Pancreas (tissue), 10 donors: ENCODE measurements at regions not wholly inside any gene's neighbourhood (a gene's known extent, or its start where the extent isn't known, plus 50 kb on each side); places are given as distances from the start of the nearest gene placed in this dataset.

Source experiments
- ATAC-seq, 4 donors: fragments of 200-7000 bp; cut with Tn5 transposase; one replicate each; pipeline versions ENCODE4 v1.8.0 to v1.9.1; 2020; ENCODE audit warnings: mild to moderate bottlenecking in 4 of 4, moderate library complexity in 4 of 4
- DNase-seq, 6 donors: peaks; one replicate each; pipeline ENCODE4 v3.0.0-alpha.2; 2020
- FAIRE-seq: peaks from 2 replicates; lab custom pipeline; 2012; peaks lifted over from hg19 to GRCh38; lab: Jason Lieb, UNC
- H3K27ac ChIP-seq, 4 donors: fragments of 200-600 bp; sonication (generic); 1 replicate in 3 of 4; 2 replicates in 1 of 4; pipeline versions ENCODE4 v1.5.0 to v1.8.0; 2020
- H3K27me3 ChIP-seq, 4 donors: fragments of 200-600 bp; one replicate each; pipeline ENCODE4 v1.8.0; 2021
- H3K36me3 ChIP-seq, 3 donors: fragments of 200-600 bp; sonication (generic) in 1 of 3; one replicate each; pipeline versions ENCODE4 v1.5.0 to v1.8.0; 2020 to 2021
- H3K4me1 ChIP-seq, 3 donors: fragments of 200-600 bp; one replicate each; pipeline ENCODE4 v1.8.0; 2021
- H3K4me3 ChIP-seq, 4 donors: fragments of 200-600 bp; sonication (generic) in 2 of 4; one replicate each; pipeline versions ENCODE4 v1.5.0 to v1.8.0; 2020 to 2021
- H3K9me3 ChIP-seq, 4 donors: fragments of 200-600 bp; one replicate each; pipeline ENCODE4 v1.8.0; 2021
- WGBS, 2 donors: extraction: QIAGEN DNeasy Blood & Tissue Kit; methylation state at CpG; one replicate each; pipeline ENCODE4 v1.1.7; 2013; 5-methylcytosine and 5-hydroxymethylcytosine counted together
- intact Hi-C, 3 donors: fragments of 100-400 bp; cut with DNase I; formaldehyde crosslinking; loops; one replicate each; pipeline versions ENCODE4 v1.11.1 to v1.14.2; 2022
- TF ChIP-seq, protein P1 (sequence below), 4 donors: fragments of 200-600 bp; sonication (generic) in 3 of 4; IDR thresholded peaks; one replicate each; pipeline versions ENCODE4 v1.5.0 to v1.8.0; 2021; ENCODE audit warnings: antibody characterized with exemption in 4 of 4
- donor health status: healthy with polysubstance abuse.
- donor health status: DM: no; HTN: no; CAD: no; lungs with moderate emphysema.
- donor health status: DM: no; HTN: no; CAD: no.
- donor health status: control.
- donor health status: control.
- donor health status: Bipolar disorder and iron deficiency.
- donor health status: DM: yes; HTN: yes; CAD: no.
- donor health status: DM: no; HTN: no; CAD: no.
- donor health status: DM: no; HTN: no; CAD: no.
- donor health status: DM: yes; HTN: yes; CAD: no.

DNA sequence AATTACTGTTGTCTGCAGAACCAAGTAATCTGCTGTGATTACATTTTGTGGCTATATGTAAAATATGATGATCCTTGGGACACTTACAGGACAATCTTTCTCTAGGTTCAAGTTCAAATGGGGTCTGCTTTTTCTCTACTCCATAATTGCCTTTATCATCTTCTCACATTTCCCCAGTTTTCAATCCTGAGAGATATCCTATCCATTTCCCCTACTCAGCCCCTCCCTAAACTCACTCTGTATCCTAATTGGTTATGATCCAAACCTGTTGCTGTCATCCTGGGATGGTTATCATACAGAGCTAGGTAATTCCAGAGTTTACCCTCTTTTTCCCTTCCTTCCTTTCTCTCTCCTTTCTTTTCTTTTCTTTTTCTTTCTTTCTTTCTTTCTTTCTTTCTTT lies 100.5 kb upstream of the ELAC2 start:
- Histone ChIP-seq H3K4me3 (no peak overlapping the region), H3K27ac (no peak overlapping the region), H3K9me3 (no peaks in the 10 kb centered on the region), H3K36me3 (no peaks in the 10 kb centered on the region), H3K27me3 (no peaks in the 10 kb centered on the region), H3K4me1 (no peaks in the 10 kb centered on the region)
- TF ChIP-seq, protein P1, sequence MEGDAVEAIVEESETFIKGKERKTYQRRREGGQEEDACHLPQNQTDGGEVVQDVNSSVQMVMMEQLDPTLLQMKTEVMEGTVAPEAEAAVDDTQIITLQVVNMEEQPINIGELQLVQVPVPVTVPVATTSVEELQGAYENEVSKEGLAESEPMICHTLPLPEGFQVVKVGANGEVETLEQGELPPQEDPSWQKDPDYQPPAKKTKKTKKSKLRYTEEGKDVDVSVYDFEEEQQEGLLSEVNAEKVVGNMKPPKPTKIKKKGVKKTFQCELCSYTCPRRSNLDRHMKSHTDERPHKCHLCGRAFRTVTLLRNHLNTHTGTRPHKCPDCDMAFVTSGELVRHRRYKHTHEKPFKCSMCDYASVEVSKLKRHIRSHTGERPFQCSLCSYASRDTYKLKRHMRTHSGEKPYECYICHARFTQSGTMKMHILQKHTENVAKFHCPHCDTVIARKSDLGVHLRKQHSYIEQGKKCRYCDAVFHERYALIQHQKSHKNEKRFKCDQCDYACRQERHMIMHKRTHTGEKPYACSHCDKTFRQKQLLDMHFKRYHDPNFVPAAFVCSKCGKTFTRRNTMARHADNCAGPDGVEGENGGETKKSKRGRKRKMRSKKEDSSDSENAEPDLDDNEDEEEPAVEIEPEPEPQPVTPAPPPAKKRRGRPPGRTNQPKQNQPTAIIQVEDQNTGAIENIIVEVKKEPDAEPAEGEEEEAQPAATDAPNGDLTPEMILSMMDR (IDR thresholded peaks at IDR 0.05), result no peak
- intact Hi-C loops, result no loop called here
- no peak for DNase-seq
- no peak for ATAC-seq
- FAIRE-seq, result no peak

DNA sequence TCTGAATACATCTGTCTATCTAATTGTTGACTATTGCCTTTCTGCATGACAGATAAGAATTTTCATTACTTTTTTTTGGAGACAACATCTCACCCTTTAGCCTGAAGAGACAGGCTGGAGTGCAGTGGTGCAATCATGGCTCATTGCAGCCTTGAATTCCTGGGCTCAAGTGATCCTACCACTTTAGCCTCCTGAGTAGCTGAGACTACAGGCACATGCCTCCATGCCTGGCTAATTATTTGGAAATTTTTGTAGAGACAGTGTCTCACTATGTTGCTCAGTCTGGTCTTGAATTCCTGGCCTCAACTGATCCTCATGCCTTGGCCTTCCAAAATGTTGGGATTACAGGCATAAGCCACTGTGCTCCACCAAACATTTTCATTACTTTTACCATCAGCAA lies 99.8 kb upstream of the ELAC2 start:
- H3K4me1 ChIP-seq, result no peaks in the 10 kb centered on the region
- DNase-seq (no peak), ATAC-seq (no peak), FAIRE-seq (no peak)
- intact Hi-C loops, result no loop called here
- H3K4me3 ChIP-seq, result no peak overlapping the region
- no peaks in the 10 kb centered on the region for H3K27me3 ChIP-seq
- no peak overlapping the region for H3K27ac ChIP-seq
- TF ChIP-seq, protein P1 (IDR thresholded peaks at IDR 0.05), result no peak
- H3K36me3 ChIP-seq, result no peaks in the 10 kb centered on the region
- no peaks in the 10 kb centered on the region for H3K9me3 ChIP-seq

DNA sequence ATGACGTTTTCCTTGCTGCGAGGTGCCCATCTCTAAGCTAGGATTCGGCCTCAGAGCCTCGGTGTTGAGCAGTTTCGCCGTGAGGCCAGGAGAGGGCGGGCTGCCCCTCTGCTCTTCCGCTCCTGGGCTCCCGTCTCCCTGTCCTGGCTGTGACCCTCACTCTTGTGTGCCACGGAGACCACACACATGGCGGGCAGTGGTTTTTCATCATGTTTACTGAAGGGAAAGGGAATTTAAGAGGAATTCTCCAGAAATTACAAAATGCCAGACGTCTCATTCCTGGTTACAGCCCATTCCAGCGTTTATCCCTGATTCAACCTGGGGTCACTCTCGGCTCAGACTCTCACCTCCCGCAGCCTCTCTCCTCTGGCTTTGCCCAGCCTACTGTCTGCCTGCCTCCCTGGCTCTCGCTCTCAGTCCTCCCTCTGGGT lies 96.8 kb upstream of the ELAC2 start:
- FAIRE-seq (no peak), ATAC-seq (peak; percentile 81 to 98 (median 92)), DNase-seq (peak; percentile 6 to 67 (median 29))
- WGBS, 2 donors, result 5 to 6% methylated on average over 16 of the region's 16 CpGs
- Histone ChIP-seq H3K27ac (no peak overlapping the region), H3K9me3 (no peaks in the 10 kb centered on the region), H3K36me3 (no peaks in the 10 kb centered on the region), H3K4me1 (no peaks in the 10 kb centered on the region), H3K4me3 (no peak overlapping the region), H3K27me3 (no peaks in the 10 kb centered on the region)
- TF ChIP-seq, protein P1 (IDR thresholded peaks at IDR 0.05), result peak; percentile 38 to 67 (median 54)
- intact Hi-C loops, result no loop called here

DNA sequence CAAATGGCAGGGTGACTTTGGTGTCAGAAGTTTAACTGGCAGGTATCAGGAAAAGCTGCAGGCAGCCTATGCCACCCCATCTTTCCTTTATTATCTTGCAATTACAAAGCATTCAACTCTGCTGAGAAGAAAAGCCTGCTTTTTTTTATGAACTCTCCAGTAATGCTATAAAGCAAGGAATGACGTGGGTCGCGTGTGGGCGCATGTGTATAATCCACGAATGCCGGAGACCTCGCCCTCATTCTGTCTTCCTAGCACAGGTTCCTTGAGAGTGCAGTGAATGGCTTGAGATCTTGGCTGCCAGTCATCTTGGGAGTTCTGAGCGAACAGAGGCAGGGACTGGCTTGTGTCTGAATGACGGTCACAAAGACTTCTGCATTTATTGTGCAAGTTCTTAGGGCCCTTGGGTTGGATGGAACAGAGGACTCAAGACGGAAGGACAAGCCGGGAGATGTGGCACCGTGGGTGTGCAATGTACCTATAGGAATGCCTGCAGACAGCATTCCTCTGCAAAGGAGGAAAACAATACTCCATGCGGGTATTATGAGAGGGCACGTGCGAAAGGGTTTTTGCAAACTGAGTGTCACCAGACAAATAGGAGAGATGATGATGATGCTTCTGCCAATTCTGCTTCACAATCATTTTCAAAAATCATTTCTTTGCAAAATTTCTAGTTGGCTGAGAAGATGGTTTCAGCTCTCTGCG lies 96.1 kb upstream of the ELAC2 start:
- Histone ChIP-seq H3K27ac (no peak overlapping the region), H3K27me3 (no peaks in the 10 kb centered on the region), H3K9me3 (no peaks in the 10 kb centered on the region), H3K36me3 (no peaks in the 10 kb centered on the region), H3K4me1 (no peaks in the 10 kb centered on the region), H3K4me3 (no peak overlapping the region)
- ATAC-seq (no peak), FAIRE-seq (no peak), DNase-seq (no peak)
- intact Hi-C loops, result no loop called here
- WGBS, 2 donors, result 52 to 61% methylated on average over 16 of the region's 16 CpGs
- TF ChIP-seq, protein P1 (IDR thresholded peaks at IDR 0.05), result no peak

DNA sequence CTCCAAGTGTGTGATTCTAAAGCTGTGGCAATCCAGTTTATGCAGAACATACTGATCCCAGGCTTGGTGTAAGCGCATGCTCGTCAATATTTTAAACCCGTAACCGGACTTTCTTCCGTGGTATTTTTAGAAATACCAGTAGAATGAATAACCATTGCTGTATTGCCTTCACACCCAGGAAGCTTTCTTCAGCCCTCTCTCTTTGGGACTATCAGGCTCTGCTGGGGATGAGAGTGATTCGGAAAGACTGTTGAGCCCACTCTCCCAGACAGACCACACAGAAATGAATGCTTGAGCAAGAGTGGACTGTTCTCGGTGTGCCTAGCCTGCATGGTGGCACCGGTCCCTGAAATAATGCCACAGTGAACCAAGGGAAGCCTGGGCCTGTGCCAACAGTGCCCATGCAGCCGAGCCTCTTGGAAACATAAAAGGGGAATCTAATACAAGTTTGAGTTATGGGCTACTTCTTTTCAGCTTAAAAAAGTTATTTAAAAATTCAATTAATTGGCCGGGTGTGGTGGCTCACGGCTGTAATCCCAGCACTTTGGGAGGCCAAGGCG lies 89.9 kb upstream of the ELAC2 start:
- intact Hi-C loops, result no loop called here
- no peak for ATAC-seq
- H3K36me3 ChIP-seq, result no peaks in the 10 kb centered on the region
- no peaks in the 10 kb centered on the region for H3K9me3 ChIP-seq
- H3K4me3 ChIP-seq, result no peak overlapping the region
- FAIRE-seq, result no peak
- TF ChIP-seq, protein P1 (IDR thresholded peaks at IDR 0.05), result no peak
- no peak for DNase-seq
- H3K4me1 ChIP-seq, result no peaks in the 10 kb centered on the region
- 81 to 88% methylated on average over 12 of the region's 12 CpGs for WGBS, 2 donors
- no peak overlapping the region for H3K27ac ChIP-seq
- no peaks in the 10 kb centered on the region for H3K27me3 ChIP-seq
